CD4-positive, CD25-positive, alpha-beta regulatory T cell (primary cell): ENCODE measurements at regions not wholly inside any gene's neighbourhood (a gene's known extent, or its start where the extent isn't known, plus 50 kb on each side); places are given as distances from the start of the nearest gene placed in this dataset.

Source experiments
- ATAC-seq, 2 donors: fragments of 150-1000 bp; cut with Tn5 transposase; one replicate each; pipeline ENCODE4 v1.10.0; 2021; ENCODE audit warnings: low read depth in 2 of 2, moderate number of reproducible peaks in 2 of 2, moderate library complexity in 1 of 2
- DNase-seq, 3 donors: peaks; one replicate each; pipeline versions ENCODE4 v3.0.0 to v3.0.0-alpha.2; 2012 to 2022; ENCODE audit warnings: mixed read lengths in 1 of 3
- H3K27ac ChIP-seq: one replicate; pipeline ENCODE4 v1.7.0; 2013; ENCODE audit warnings: mild to moderate bottlenecking, low read length; ENCODE audit not compliant: insufficient read depth, poor library complexity, severe bottlenecking
- H3K27me3 ChIP-seq: one replicate; pipeline ENCODE4 v1.7.0; 2013; ENCODE audit warnings: low read length; ENCODE audit not compliant: control insufficient read depth, insufficient read depth
- H3K36me3 ChIP-seq: one replicate; pipeline ENCODE4 v1.7.0; 2013; ENCODE audit warnings: mild to moderate bottlenecking, low read length, moderate library complexity; ENCODE audit not compliant: control insufficient read depth, insufficient read depth
- H3K4me1 ChIP-seq: 2 replicates; pipeline ENCODE4 v1.7.0; 2013; ENCODE audit warnings: mild to moderate bottlenecking, low read length; ENCODE audit not compliant: insufficient read depth, control insufficient read depth, poor library complexity, severe bottlenecking
- H3K4me3 ChIP-seq: one replicate; pipeline ENCODE4 v1.7.0; 2013; ENCODE audit warnings: low read depth, mild to moderate bottlenecking, low read length, moderate library complexity
- H3K9me3 ChIP-seq, 2 experiments: 1 replicate in 1 of 2; 2 replicates in 1 of 2; pipeline ENCODE4 v1.7.0; 2013; ENCODE audit warnings: low read length in 2 of 2, mild to moderate bottlenecking in 1 of 2, moderate library complexity in 1 of 2; ENCODE audit not compliant: control insufficient read depth in 2 of 2
- H3K27ac Mint-ChIP-seq, 3 donors: one replicate each; pipeline ENCODE4 v1.8.0; 2020 to 2022; ENCODE audit warnings: mild to moderate bottlenecking in 3 of 3, mixed read lengths in 3 of 3, moderate library complexity in 2 of 3
- H3K27me3 Mint-ChIP-seq: one replicate; pipeline ENCODE4 v1.8.0; 2022; ENCODE audit warnings: mild to moderate bottlenecking, mixed read lengths
- H3K36me3 Mint-ChIP-seq: one replicate; pipeline ENCODE4 v1.8.0; 2020; ENCODE audit warnings: mixed read lengths
- H3K4me1 Mint-ChIP-seq, 4 donors: one replicate each; pipeline ENCODE4 v1.8.0; 2020 to 2022; ENCODE audit warnings: mixed read lengths in 4 of 4, mild to moderate bottlenecking in 1 of 4
- H3K4me3 Mint-ChIP-seq, 4 donors: one replicate each; pipeline ENCODE4 v1.8.0; 2020 to 2022; ENCODE audit warnings: mild to moderate bottlenecking in 4 of 4, mixed read lengths in 4 of 4, moderate library complexity in 3 of 4
- H3K9me3 Mint-ChIP-seq, 7 donors: one replicate each; pipeline ENCODE4 v1.8.0; 2020 to 2022; ENCODE audit warnings: mixed read lengths in 7 of 7, mild to moderate bottlenecking in 3 of 7, moderate library complexity in 2 of 7

DNA sequence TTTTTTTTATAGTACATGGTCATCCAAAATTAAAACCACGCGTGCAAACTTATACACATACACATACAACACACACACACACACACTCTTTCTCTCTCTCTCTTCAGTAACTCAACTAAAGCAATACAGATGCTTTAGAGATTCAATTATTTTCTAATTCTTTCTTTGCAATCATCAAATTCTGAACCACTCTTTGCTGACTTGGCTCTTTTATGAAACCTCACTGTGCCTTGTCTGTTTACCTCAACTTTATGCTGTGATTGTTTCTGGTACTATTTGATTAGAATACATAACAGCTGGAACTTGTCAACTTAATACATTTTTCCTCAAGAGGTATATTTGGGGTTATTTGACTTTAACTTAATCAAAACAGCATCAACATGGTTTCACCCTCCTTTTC is 1309.7 kb downstream of the ROBO2 start:
- no peaks in the 10 kb centered on the region for H3K27me3 ChIP-seq
- DNase-seq (no peak), ATAC-seq (no peak)
- Mint-ChIP-seq H3K9me3 (peaks cover 2 to 17% (median 4%) of the 10 kb centered on the region in 7 donors), H3K4me3 (no peak overlapping the region), H3K4me1 (no peaks in the 10 kb centered on the region), H3K27me3 (no peaks in the 10 kb centered on the region), H3K36me3 (no peaks in the 10 kb centered on the region), H3K27ac (no peak overlapping the region)
- no peak overlapping the region for H3K27ac ChIP-seq
- no peaks in the 10 kb centered on the region for H3K4me1 ChIP-seq
- H3K4me3 ChIP-seq, result no peak overlapping the region
- H3K36me3 ChIP-seq, result no peaks in the 10 kb centered on the region
- H3K9me3 ChIP-seq, result peaks cover 0 to 4% of the 10 kb centered on the region in 2 experiments

DNA sequence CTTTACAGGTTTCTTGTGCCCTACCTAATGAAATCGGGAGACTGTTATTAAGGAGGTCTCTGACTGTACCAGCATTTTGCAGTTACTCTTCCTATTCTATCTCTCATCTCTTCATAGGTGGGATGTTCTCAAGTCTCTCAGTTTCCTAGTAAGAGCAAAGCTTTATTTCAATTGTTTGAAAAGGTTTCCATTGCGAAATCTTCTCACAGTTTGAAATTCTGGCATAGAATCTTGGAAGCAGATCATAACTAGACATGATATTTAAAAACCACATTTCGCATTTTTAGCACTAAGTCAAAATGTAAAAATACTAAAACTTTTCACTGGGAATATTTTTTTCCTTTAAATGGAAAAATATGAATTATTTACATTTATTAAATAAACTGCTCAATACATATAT is 1311.4 kb downstream of the ROBO2 start:
- no peaks in the 10 kb centered on the region for H3K36me3 Mint-ChIP-seq
- no peaks in the 10 kb centered on the region for H3K4me1 ChIP-seq
- ATAC-seq (no peak), DNase-seq (no peak)
- no peak overlapping the region for H3K27ac ChIP-seq
- H3K9me3 Mint-ChIP-seq, result peaks cover 2 to 20% (median 4%) of the 10 kb centered on the region in 7 donors
- H3K9me3 ChIP-seq, result peaks cover 0 to 2% of the 10 kb centered on the region in 2 experiments
- H3K27me3 ChIP-seq, result no peaks in the 10 kb centered on the region
- H3K27ac Mint-ChIP-seq, result no peak overlapping the region
- H3K4me1 Mint-ChIP-seq, result no peaks in the 10 kb centered on the region
- no peak overlapping the region for H3K4me3 Mint-ChIP-seq
- no peaks in the 10 kb centered on the region for H3K36me3 ChIP-seq
- no peak overlapping the region for H3K4me3 ChIP-seq
- no peaks in the 10 kb centered on the region for H3K27me3 Mint-ChIP-seq

DNA sequence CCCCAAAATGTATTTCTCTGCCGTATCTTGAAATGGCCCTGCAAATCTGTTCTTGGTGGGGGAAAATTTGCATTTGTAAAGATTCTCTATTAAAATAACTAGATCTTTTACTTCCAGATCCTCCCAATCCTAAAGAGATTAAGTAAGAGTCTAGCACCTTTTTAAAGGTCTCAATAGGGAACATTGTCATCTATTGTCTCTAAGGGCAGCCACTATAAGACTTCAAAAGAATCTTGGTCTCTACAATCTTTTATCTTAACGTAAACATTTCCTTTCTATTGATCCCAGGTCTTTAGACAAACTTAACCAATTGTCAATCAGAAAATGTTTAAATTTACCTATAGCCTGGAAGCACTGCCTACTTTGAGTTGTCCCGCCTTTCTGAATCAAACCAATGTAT is 1313.3 kb downstream of the ROBO2 start:
- H3K27me3 ChIP-seq, result no peaks in the 10 kb centered on the region
- Mint-ChIP-seq H3K4me1 (no peaks in the 10 kb centered on the region), H3K9me3 (peaks cover 2 to 21% (median 4%) of the 10 kb centered on the region in 7 donors), H3K27ac (no peak overlapping the region), H3K27me3 (no peaks in the 10 kb centered on the region), H3K36me3 (no peaks in the 10 kb centered on the region), H3K4me3 (no peak overlapping the region)
- no peak overlapping the region for H3K27ac ChIP-seq
- no peak for ATAC-seq
- peaks cover 0 to 2% of the 10 kb centered on the region in 2 experiments for H3K9me3 ChIP-seq
- H3K36me3 ChIP-seq, result no peaks in the 10 kb centered on the region
- no peak overlapping the region for H3K4me3 ChIP-seq
- no peak for DNase-seq
- no peaks in the 10 kb centered on the region for H3K4me1 ChIP-seq

DNA sequence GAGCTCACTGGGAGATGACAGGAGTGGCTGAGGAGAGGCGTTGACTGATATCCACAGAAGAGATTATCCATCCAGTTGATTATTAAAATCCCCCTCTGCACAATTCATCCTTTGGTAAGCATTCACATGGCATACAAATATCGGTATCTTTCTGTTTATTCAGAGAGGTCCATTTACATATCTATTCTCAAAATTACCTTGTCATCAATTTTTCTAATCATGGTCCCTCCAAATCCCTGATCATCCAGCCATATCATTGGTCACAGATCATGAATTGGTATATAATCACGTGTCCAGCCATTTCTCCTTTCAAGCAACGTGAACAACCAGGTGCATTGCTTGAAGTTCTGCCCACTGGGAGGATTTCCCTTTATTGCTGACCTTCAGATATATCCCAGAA is 1321.0 kb downstream of the ROBO2 start:
- Mint-ChIP-seq H3K27ac (no peak overlapping the region), H3K27me3 (no peaks in the 10 kb centered on the region), H3K4me1 (no peaks in the 10 kb centered on the region), H3K9me3 (peaks cover 4 to 20% (median 6%) of the 10 kb centered on the region in 7 donors), H3K36me3 (no peaks in the 10 kb centered on the region), H3K4me3 (no peak overlapping the region)
- Histone ChIP-seq H3K4me3 (no peak overlapping the region), H3K27ac (no peak overlapping the region), H3K4me1 (no peaks in the 10 kb centered on the region), H3K36me3 (no peaks in the 10 kb centered on the region), H3K27me3 (no peaks in the 10 kb centered on the region), H3K9me3 (peaks cover 0 to 1% of the 10 kb centered on the region in 2 experiments)
- ATAC-seq, result no peak
- no peak for DNase-seq

DNA sequence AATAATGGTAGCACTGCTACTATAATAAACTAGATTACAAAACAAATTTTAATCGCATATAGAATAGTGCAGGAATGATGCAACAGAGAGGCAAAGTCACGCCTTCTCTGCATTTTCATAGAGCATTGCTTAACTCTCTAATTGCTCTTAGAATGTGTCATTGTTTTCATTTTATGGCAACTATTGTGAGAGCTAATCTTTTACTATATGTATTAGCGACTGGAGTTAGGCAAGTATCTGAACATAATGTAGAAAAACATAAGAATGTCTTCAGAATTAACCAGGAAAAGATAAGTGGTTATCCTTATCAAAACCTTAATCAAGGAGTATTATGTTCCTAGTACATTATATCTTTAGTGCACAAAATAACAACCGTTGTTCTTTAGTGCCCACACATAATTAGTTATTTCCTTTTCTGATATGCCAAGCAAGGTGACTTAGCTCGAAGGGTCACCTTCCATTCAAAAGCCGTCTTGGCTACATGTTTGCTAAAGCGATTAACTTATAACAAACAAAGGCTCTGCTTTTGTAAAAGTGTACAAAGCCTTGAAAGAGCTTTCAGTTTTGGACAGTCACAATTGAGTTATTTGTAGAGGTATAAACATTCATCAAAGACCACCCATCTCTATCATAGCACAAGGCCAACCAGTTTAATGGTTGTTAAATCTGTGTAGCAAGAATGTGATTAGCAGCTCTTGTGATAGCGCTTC is 1328.9 kb downstream of the ROBO2 start:
- no peak overlapping the region for H3K27ac Mint-ChIP-seq
- DNase-seq, result no peak

DNA sequence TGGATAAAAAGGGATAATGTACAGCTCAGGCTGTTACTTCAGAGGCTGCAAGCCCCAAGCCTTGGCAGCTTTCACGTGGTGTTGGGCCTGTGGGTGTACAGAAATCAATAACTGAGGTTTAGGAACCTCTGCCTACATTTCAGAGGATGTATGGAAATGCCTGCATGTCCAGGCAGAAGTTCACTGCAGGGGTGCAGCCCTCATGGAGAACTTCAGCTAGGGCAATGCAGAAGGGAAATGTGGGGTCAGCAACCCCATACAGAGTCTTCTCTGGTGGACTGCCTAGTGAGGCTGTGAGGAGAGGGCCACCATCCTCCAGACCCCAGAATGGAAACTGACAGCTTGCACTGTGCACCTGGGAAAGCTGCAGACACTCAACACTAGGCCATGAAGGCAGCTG is 1350.3 kb downstream of the ROBO2 start:
- DNase-seq, result no peak
- Mint-ChIP-seq H3K36me3 (no peaks in the 10 kb centered on the region), H3K4me3 (no peak overlapping the region), H3K4me1 (no peaks in the 10 kb centered on the region), H3K27me3 (no peaks in the 10 kb centered on the region), H3K27ac (no peak overlapping the region), H3K9me3 (peaks cover 0 to 36% (median 9%) of the 10 kb centered on the region in 7 donors)
- no peaks in the 10 kb centered on the region for H3K36me3 ChIP-seq
- no peak for ATAC-seq
- H3K9me3 ChIP-seq, result peaks cover 0 to 12% of the 10 kb centered on the region in 2 experiments
- no peaks in the 10 kb centered on the region for H3K4me1 ChIP-seq
- H3K4me3 ChIP-seq, result no peak overlapping the region
- no peak overlapping the region for H3K27ac ChIP-seq
- H3K27me3 ChIP-seq, result no peaks in the 10 kb centered on the region

More for the DNA sequence above, 1328.9 kb downstream of the ROBO2 start:
- Histone ChIP-seq H3K27ac (no peak overlapping the region), H3K4me3 (no peak overlapping the region), H3K36me3 (no peaks in the 10 kb centered on the region), H3K27me3 (no peaks in the 10 kb centered on the region), H3K9me3 (peaks cover 0 to 1% of the 10 kb centered on the region in 2 experiments), H3K4me1 (no peaks in the 10 kb centered on the region)
- Mint-ChIP-seq H3K4me3 (no peak overlapping the region), H3K9me3 (peaks cover 3 to 16% (median 5%) of the 10 kb centered on the region in 7 donors), H3K27me3 (no peaks in the 10 kb centered on the region), H3K36me3 (no peaks in the 10 kb centered on the region), H3K4me1 (no peaks in the 10 kb centered on the region)
- ATAC-seq, result no peak

DNA sequence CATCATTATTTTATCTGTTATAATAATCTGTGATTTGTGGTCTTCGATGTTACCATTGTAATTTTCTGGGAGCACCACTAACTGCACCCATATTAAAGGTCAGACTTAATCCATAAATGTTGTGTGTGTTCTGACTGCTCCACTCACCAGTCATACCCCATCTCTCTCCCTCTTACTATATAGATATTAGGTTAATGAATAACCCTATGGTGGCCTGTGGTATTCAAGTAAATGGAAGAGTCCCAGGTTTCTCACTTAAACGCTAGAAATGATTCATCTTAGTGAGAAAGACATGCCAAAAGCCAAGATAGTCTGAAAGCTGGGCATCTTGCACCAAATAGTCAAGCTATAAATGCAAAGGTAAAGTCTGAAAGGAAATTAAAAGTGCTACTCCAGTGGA is 1358.5 kb downstream of the ROBO2 start:
- Histone ChIP-seq H3K27me3 (no peaks in the 10 kb centered on the region), H3K36me3 (no peaks in the 10 kb centered on the region), H3K27ac (no peak overlapping the region), H3K4me1 (no peaks in the 10 kb centered on the region), H3K4me3 (no peak overlapping the region), H3K9me3 (no peaks in the 10 kb centered on the region)
- Mint-ChIP-seq H3K27ac (no peak overlapping the region), H3K9me3 (peaks cover 4 to 34% (median 12%) of the 10 kb centered on the region in 7 donors), H3K4me1 (peaks cover 0 to 4% (median 0%) of the 10 kb centered on the region in 4 donors), H3K4me3 (no peak overlapping the region), H3K36me3 (no peaks in the 10 kb centered on the region), H3K27me3 (no peaks in the 10 kb centered on the region)
- no peak for DNase-seq
- no peak for ATAC-seq

DNA sequence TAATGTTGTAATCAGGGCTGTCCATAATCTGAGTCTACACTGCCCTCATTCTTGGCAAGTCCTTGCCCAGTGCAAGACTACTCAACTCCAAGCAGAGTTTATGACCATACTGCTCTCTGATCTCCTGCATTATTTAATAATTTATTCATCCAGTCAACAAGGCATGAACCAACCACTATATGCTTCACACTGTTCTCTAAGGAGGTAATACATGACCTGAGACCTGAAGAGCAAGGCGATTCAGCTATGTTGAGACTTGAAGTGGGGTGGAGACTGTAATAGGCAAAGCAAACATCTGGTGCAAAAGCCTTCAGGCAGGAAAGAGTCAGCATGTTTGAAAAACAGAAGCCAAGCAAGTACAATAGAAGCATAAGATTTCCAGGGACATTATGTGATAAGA is 1362.8 kb downstream of the ROBO2 start:
- Mint-ChIP-seq H3K4me3 (no peak overlapping the region), H3K4me1 (peaks cover 0 to 2% (median 0%) of the 10 kb centered on the region in 4 donors), H3K27me3 (no peaks in the 10 kb centered on the region), H3K9me3 (peaks cover 5 to 19% (median 7%) of the 10 kb centered on the region in 7 donors), H3K36me3 (no peaks in the 10 kb centered on the region), H3K27ac (no peak overlapping the region)
- no peaks in the 10 kb centered on the region for H3K27me3 ChIP-seq
- H3K36me3 ChIP-seq, result no peaks in the 10 kb centered on the region
- peaks cover 0 to 5% of the 10 kb centered on the region in 2 experiments for H3K9me3 ChIP-seq
- no peak overlapping the region for H3K4me3 ChIP-seq
- DNase-seq, result no peak
- no peak for ATAC-seq
- no peaks in the 10 kb centered on the region for H3K4me1 ChIP-seq
- no peak overlapping the region for H3K27ac ChIP-seq
